HG02759 (cell line): ENCODE measurements at regions not wholly inside any gene's neighbourhood (a gene's known extent, or its start where the extent isn't known, plus 50 kb on each side); places are given as distances from the start of the nearest gene placed in this dataset.

Experiments used
- ATAC-seq: cut with Tn5 transposase; IDR thresholded peaks from one replicate; pipeline ENCODE4 v1.9.1; 2021; ENCODE audit warnings: mild to moderate bottlenecking, moderate library complexity; ENCODE audit not compliant: unreplicated experiment

- ATAC-seq: no peak
Measured at GRCh38 chr16:66152823-66153393, 213.6 kb upstream of the CDH5 start.

GRCh38 chr16:66152181-66152580 lies 214.3 kb upstream of the CDH5 start:
- ATAC-seq: no peak

GRCh38 chr16:66150698-66151482 lies 215.6 kb upstream of the CDH5 start:
- ATAC-seq: no peak

- ATAC-seq: no peak
Measured at GRCh38 chr16:66147291-66147690, 219.2 kb upstream of the CDH5 start.

GRCh38 chr16:66146798-66147197 lies 219.7 kb upstream of the CDH5 start:
- ATAC-seq: no peak

GRCh38 chr16:66144641-66145040 lies 221.8 kb upstream of the CDH5 start:
- ATAC-seq: no peak

GRCh38 chr16:66143415-66143814 lies 223.1 kb upstream of the CDH5 start:
- no peak for ATAC-seq

GRCh38 chr16:66141885-66142284 lies 224.6 kb upstream of the CDH5 start:
- no peak for ATAC-seq

- ATAC-seq: no peak
Measured at GRCh38 chr16:66137853-66138252, 228.6 kb upstream of the CDH5 start.

- no peak for ATAC-seq
Measured at GRCh38 chr16:66136841-66137240, 229.7 kb upstream of the CDH5 start.

GRCh38 chr16:66135838-66136237 lies 230.7 kb upstream of the CDH5 start:
- ATAC-seq: no peak

- no peak for ATAC-seq
Measured at GRCh38 chr16:66135421-66135831, 231.1 kb upstream of the CDH5 start.

- no peak for ATAC-seq
Measured at GRCh38 chr16:66134875-66135274, 231.6 kb upstream of the CDH5 start.

GRCh38 chr16:66133643-66134338 lies 232.7 kb upstream of the CDH5 start:
- ATAC-seq: no peak

- no peak for ATAC-seq
Measured at GRCh38 chr16:66131895-66132294, 234.6 kb upstream of the CDH5 start.

GRCh38 chr16:66131156-66131807 lies 235.2 kb upstream of the CDH5 start:
- ATAC-seq: no peak

GRCh38 chr16:66130296-66130905 lies 236.1 kb upstream of the CDH5 start:
- ATAC-seq: no peak

- ATAC-seq: no peak
Measured at GRCh38 chr16:66129196-66129595, 237.3 kb upstream of the CDH5 start.

GRCh38 chr16:66128371-66128770 lies 238.1 kb upstream of the CDH5 start:
- no peak for ATAC-seq

- no peak for ATAC-seq
Measured at GRCh38 chr16:66127459-66128370, 238.8 kb upstream of the CDH5 start.
